Transverse colon (tissue), 4 donors: ENCODE measurements at regions not wholly inside any gene's neighbourhood (a gene's known extent, or its start where the extent isn't known, plus 50 kb on each side); places are given as distances from the start of the nearest gene placed in this dataset.

Experiments
- DNase-seq: peaks from one replicate; pipeline ENCODE4 v3.0.0-alpha.2; 2019
- H3K27ac ChIP-seq, 4 donors: fragments of 200-600 bp; sonication (generic); 2 replicates each; pipeline ENCODE4 v1.5.1; 2016 to 2018; ENCODE audit warnings: inconsistent platforms in 4 of 4
- H3K27me3 ChIP-seq: fragments of 200-600 bp; sonication (generic); 2 replicates; pipeline ENCODE4 v1.5.1; 2017; ENCODE audit warnings: inconsistent platforms
- H3K36me3 ChIP-seq, 4 donors: fragments of 200-600 bp; sonication (generic); 2 replicates each; pipeline ENCODE4 v1.5.1; 2017 to 2019; ENCODE audit warnings: inconsistent platforms in 4 of 4
- H3K4me1 ChIP-seq, 4 donors: fragments of 200-600 bp; sonication (generic); 2 replicates each; pipeline ENCODE4 v1.5.1; 2017 to 2020; ENCODE audit warnings: inconsistent platforms in 4 of 4
- H3K4me3 ChIP-seq, 4 donors: fragments of 200-600 bp; sonication (generic); 1 replicate in 1 of 4; 2 replicates in 3 of 4; pipeline versions ENCODE4 v1.5.1 to v1.6.1; 2017 to 2019; ENCODE audit warnings: inconsistent platforms in 4 of 4
- H3K9me3 ChIP-seq, 2 donors: fragments of 200-600 bp; sonication (generic); 2 replicates each; pipeline ENCODE4 v1.5.1; 2017 to 2019; ENCODE audit warnings: inconsistent platforms in 2 of 2
- EP300 ChIP-seq: sonication (generic); formaldehyde crosslinking; IDR thresholded peaks from one replicate; pipeline ENCODE4 v1.6.1; 2017; ENCODE audit warnings: antibody characterized with exemption, low read depth
- POLR2A ChIP-seq: fragments of 450-650 bp; IDR thresholded peaks from one replicate; pipeline ENCODE4 v1.6.1; 2016; ENCODE audit warnings: antibody characterized with exemption, mild to moderate bottlenecking, moderate library complexity
- POLR2AphosphoS5 ChIP-seq, 3 donors: sonication (generic); formaldehyde crosslinking; IDR thresholded peaks; one replicate each; pipeline ENCODE4 v1.6.1; 2016; ENCODE audit warnings: antibody characterized with exemption in 3 of 3
- WGBS, 2 donors: methylation state at CpG; one replicate each; pipeline ENCODE4 v1.1.5; 2018; ENCODE audit warnings: low coverage in 1 of 2; 5-methylcytosine and 5-hydroxymethylcytosine counted together
- in situ Hi-C, 4 donors: fragments of 200-750 bp; cut with MboI; loops; one replicate each; pipeline versions ENCODE4 v1.15.0 to v1.15.1; 2017; ENCODE audit warnings: low sequenced_read_pairs in 3 of 4, low pct_ligation_motif_present in 1 of 4, low pct_unique_long_range_greater_than_20kb in 1 of 4
- intact Hi-C: fragments of 100-400 bp; cut with DNase I; formaldehyde crosslinking; loops from one replicate; pipeline ENCODE4 v1.15.1; 2023; ENCODE audit warnings: low total_unique reads
- TF ChIP-seq, protein P1 (sequence below), 5 experiments: fragments of 200-600 bp in 3 of 5; fragments of 450-650 bp in 2 of 5; sonication (generic) in 3 of 5; IDR thresholded peaks; 1 replicate in 2 of 5; 2 replicates in 3 of 5; pipeline ENCODE4 v1.5.1; 2016 to 2017; ENCODE audit warnings: antibody characterized with exemption in 5 of 5, inconsistent platforms in 3 of 5, mild to moderate bottlenecking in 2 of 5, moderate library complexity in 1 of 5

DNA sequence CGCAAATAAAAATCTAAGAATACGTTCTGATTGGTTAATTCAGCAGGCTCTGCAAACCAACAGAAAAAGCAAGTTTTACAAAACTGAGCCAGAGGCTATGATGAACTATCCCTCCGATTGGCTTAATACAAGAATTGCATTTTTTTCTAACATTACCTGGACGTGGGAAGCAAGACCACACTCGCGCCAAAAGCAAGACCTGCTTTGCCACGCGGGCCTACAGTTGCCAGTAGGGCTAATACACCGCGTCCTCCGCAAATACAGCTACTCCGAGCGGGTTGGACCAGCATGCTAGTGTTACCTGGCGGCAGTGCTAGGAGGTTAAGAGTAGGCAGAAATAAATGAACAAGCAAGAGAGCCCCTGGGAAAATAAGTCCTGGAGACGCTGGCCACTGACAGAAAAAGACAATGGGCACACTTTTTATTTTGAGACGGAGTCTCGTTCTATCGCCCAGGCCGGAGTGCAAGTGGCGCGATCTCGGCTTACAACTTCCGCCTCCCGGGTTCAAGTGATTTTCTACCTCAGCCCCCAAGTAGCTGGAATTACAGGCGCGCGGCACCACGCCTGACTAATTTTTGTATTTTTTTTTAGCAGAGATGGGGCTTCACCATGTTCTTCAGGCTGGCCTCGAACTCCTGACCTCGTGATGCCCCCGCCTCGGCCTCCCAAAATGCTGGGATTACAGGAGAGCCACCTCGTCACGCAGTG, 131.9 kb upstream of the BTN3A2 start:
- no peak for DNase-seq
- intact Hi-C loops (no loop called here), in situ Hi-C loops (loop anchor here in 1 of 4 donors (25.0 kb wide), 1 partner anchor 904 kb away; a partner anchor contains a TSS)
- Histone ChIP-seq H3K27ac (peak overlapping the region; percentile 87 to 96 (median 93)), H3K9me3 (no peaks in the 10 kb centered on the region), H3K4me3 (peak overlapping the region in 3 of 4 donors; percentile 53 to 79 (median 69)), H3K27me3 (peaks cover 23% of the 10 kb centered on the region), H3K36me3 (no peaks in the 10 kb centered on the region), H3K4me1 (peaks cover 0 to 28% (median 10%) of the 10 kb centered on the region in 4 donors)
- 42 to 46% methylated on average over 32 to 34 of the region's 34 CpGs for WGBS, 2 donors
- TF ChIP-seq, protein P1, sequence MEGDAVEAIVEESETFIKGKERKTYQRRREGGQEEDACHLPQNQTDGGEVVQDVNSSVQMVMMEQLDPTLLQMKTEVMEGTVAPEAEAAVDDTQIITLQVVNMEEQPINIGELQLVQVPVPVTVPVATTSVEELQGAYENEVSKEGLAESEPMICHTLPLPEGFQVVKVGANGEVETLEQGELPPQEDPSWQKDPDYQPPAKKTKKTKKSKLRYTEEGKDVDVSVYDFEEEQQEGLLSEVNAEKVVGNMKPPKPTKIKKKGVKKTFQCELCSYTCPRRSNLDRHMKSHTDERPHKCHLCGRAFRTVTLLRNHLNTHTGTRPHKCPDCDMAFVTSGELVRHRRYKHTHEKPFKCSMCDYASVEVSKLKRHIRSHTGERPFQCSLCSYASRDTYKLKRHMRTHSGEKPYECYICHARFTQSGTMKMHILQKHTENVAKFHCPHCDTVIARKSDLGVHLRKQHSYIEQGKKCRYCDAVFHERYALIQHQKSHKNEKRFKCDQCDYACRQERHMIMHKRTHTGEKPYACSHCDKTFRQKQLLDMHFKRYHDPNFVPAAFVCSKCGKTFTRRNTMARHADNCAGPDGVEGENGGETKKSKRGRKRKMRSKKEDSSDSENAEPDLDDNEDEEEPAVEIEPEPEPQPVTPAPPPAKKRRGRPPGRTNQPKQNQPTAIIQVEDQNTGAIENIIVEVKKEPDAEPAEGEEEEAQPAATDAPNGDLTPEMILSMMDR (IDR thresholded peaks at IDR 0.05), result no peak
- no peak for TF ChIP-seq POLR2A
- TF ChIP-seq POLR2AphosphoS5 (IDR thresholded peaks at IDR 0.05), result peak in 1 of 3 donors; percentile 24
- TF ChIP-seq EP300, result no peak

DNA sequence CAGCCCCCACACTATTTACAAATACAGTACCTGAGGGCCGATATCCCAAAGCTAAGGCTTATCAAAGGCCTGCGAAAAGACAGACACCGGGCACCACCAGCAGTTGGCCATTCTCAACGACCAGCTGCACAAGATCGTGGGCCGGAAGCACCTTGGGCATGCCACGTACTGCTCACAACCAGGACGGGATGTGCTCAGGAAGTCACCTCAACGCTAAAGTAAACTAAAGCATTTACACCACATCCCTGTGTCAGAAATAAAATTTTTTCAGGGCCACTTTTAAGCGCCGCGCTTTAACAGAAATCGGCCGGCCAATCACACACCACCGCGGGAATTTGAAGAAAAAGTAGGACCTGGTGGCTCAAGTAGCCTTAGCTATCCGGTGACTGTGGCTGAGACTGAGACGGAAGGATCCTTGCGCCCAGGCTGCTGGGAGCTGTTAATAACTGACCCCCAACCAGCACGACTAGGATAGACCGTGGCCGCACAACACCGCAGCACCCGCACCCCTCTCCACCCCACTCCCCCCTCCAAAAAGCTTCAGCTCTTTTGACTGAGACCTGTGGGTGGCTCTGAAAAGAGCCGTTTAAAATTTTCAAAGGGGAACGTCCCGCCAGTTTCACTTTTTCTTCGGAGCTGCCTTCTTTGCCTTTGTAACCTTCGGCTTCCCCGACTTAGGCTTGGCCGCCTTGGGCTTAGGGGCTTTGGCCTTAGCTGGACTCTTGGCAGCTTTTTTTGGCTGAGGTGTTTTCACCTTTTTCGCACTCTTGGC, 131.2 kb upstream of the BTN3A2 start:
- 0 to 1% methylated on average over 3 to 32 of the region's 32 CpGs for WGBS, 2 donors
- no peak for TF ChIP-seq EP300
- TF ChIP-seq POLR2AphosphoS5 (IDR thresholded peaks at IDR 0.05), result peak; percentile 23 to 80 (median 69)
- TF ChIP-seq POLR2A, result no peak
- TF ChIP-seq, protein P1 (IDR thresholded peaks at IDR 0.05), result no peak
- in situ Hi-C loops, result loop anchor here in 1 of 4 donors (25.0 kb wide), 1 partner anchor 903 kb away; a partner anchor contains a TSS
- no peaks in the 10 kb centered on the region for H3K36me3 ChIP-seq
- peak overlapping the region; percentile 27 to 79 (median 61) for H3K4me3 ChIP-seq
- no peaks in the 10 kb centered on the region for H3K9me3 ChIP-seq
- peak overlapping the region; percentile 87 to 96 (median 93) for H3K27ac ChIP-seq
- DNase-seq, result peak; percentile 75
- H3K4me1 ChIP-seq, result peaks cover 0 to 28% (median 10%) of the 10 kb centered on the region in 4 donors
- H3K27me3 ChIP-seq, result peaks cover 23% of the 10 kb centered on the region
- intact Hi-C loops, result no loop called here

DNA sequence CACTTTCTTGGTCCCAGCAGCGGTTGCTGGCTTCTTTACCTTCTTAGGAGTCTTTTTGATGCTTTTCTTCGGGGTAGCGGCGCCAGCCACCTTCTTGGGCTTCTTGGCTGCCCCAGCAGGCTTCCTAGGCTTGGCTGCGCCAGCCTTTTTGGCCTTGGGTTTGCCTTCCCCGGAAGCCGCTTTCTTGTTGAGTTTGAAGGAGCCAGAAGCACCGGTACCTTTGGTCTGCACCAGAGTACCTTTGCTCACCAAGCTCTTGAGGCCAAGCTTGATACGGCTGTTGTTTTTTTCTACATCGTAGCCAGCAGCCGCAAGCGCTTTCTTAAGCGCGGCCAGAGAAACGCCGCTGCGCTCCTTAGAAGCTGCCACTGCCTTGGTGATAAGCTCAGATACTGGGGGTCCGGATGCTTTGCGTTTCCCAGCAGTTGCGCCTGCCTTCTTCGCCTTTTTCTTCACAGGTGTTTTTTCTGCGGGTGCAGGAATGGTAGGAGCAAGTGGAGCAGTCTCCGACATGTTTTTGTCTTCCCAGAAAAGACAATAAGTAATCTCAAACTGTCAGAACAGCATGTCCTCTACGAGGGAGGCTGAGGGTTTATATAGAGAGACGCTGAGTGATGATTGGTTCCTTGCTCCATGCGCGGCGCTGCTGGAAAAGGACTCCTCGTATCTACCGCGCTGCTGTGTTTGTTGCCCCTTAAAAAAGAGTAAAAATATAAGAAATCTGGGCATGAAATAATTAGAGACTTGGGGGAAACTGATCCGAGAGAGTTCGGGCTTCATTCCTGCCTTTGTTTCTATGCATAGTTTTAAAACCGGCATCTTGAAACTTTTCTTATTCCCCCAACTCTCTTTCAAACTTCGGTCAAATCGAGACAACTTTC, 130.3 kb upstream of the BTN3A2 start:
- in situ Hi-C loops, result loop anchor here in 1 of 4 donors (25.0 kb wide), 1 partner anchor 903 kb away; a partner anchor contains a TSS
- H3K27me3 ChIP-seq, result peaks cover 23% of the 10 kb centered on the region
- TF ChIP-seq POLR2AphosphoS5 (IDR thresholded peaks at IDR 0.05) (peak; percentile 97 to 100 (median 100)), EP300 (peak; percentile 72), POLR2A (peak; percentile 99)
- TF ChIP-seq, protein P1 (IDR thresholded peaks at IDR 0.05), result no peak
- 0 to 2% methylated on average over 17 to 36 of the region's 36 CpGs for WGBS, 2 donors
- no peaks in the 10 kb centered on the region for H3K9me3 ChIP-seq
- peak overlapping the region; percentile 27 to 79 (median 61) for H3K4me3 ChIP-seq
- peaks cover 0 to 28% (median 10%) of the 10 kb centered on the region in 4 donors for H3K4me1 ChIP-seq
- H3K27ac ChIP-seq, result peak overlapping the region; percentile 87 to 96 (median 93)
- intact Hi-C loops, result loop anchor here (5.0 kb wide), 1 partner anchor 48 kb away; no protein-coding TSS in a partner anchor
- peak; percentile 82 for DNase-seq
- no peaks in the 10 kb centered on the region for H3K36me3 ChIP-seq
